GM18508 (cell line): ENCODE measurements at regions not wholly inside any gene's neighbourhood (a gene's known extent, or its start where the extent isn't known, plus 50 kb on each side); places are given as distances from the start of the nearest gene placed in this dataset.

Experiments
- ATAC-seq: cut with Tn5 transposase; IDR thresholded peaks from one replicate; pipeline ENCODE4 v1.9.1; 2021; ENCODE audit warnings: moderate number of reproducible peaks; ENCODE audit not compliant: insufficient read depth, unreplicated experiment

- no peak for ATAC-seq
Measured at GRCh38 chr5:29079771-29080170, 2041.4 kb upstream of the CDH9 start.

DNA sequence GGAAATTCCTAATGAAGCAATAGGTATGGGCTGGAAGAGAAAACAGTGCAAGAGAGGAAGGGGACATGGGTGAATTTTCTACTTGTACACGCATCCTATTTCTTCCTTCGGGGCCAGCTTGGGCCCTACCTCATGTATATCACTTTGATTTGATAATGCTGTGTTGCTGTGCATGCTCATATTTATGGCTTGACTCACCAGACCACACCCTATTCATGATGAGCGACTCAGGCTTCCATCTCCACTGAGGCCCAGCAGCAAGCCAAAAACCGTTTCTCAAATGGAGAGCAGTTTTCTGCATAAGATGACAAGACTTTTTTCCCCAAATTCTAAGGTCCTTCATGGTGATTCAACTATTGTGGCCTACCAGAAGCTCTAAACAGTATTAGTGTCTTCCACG, 2039.1 kb upstream of the CDH9 start:
- ATAC-seq, result no peak

DNA sequence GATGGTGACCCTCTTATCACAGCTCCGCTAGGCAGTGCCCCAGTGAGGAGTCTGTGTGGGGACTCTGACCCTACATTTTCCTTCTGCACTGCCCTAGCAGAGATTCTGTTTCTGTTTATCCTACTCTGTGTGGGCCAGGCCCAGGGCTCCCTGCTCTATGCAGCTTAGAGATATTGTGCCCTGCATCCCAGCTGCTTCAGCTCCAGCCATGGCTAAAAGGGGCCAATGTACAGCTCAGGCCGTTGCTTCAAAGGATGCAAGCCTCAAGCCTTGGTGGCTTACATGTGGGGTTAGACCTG, 2030.7 kb upstream of the CDH9 start:
- no peak for ATAC-seq

GRCh38 chr5:29061381-29061780, 2023.0 kb upstream of the CDH9 start:
- no peak for ATAC-seq

GRCh38 chr5:29054694-29055093, 2016.3 kb upstream of the CDH9 start:
- no peak for ATAC-seq

DNA sequence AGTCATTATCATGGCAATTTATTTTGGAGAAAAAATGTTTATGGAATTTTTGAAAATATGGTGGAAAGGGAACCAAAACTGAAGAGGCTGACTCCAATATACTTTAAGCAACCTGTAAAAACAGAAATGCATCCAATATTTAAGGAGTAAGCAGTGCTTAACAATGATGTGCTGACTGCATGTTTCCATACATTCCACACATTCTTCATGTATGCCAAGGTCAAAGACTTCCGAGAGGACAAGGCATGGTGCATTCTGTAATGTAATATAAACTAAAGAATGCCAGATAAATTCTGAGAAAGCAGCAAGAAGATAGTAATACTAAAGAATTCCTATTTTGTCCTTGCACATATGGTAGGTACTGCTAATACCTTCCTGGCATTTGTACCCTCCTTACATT, 2015.9 kb upstream of the CDH9 start:
- no peak for ATAC-seq

- no peak for ATAC-seq
Measured at GRCh38 chr5:29051509-29051908, 2013.1 kb upstream of the CDH9 start.

DNA sequence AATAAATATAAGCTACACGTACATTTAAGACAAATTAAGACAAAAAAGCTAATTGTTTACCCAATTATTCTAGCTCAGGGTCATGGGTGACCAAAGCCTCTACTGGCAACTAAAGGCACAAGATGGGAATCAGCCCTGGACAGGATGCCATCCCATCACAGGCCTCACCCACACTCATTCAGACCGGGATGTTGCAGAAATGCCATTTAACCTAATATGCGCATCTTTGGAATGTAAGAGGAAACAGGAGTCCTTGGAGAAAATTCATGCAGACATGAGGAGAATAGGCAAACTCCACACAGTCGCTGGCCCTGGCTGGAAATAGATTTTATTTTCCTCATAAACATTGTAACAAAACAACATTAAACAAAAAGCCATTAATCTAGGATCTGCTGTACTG, 2003.8 kb upstream of the CDH9 start:
- no peak for ATAC-seq

DNA sequence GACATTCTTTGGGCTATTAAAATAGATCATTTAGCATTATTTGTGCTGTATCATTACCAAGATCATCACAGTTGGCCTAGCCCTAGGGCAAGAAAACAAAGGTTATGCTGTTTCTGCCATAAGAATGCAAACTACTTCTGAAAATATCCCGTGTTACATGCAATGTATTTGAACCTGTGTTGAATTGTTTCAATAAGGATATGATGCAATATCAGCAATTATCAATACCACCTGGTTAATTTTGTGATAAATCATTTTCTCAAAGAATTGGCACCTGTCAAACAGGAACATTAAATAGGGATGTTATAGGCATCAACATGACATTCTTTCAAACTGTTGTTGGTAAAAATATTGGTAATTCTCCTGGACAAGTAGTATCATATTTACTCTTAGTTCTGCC, 2002.0 kb upstream of the CDH9 start:
- ATAC-seq, result no peak

DNA sequence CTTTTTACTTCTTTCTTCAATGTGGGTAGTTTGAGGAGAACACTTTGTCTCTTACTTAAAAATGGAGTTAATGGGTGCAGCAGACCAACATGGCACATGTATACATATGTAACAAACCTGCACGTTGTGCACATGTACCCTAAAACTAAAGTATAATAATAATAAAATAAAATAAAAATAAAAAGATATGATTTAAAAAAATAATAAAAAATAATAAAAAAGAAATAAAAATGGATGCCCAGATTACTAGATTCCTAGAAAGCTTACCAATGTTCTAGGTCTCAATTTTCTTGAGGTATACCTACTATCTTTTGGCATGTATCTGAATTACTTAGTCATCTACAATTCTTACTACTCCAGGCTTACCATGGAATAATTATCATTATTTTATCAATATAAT, 2001.6 kb upstream of the CDH9 start:
- no peak for ATAC-seq

- no peak for ATAC-seq
Measured at GRCh38 chr5:29037716-29038115, 1999.3 kb upstream of the CDH9 start.

GRCh38 chr5:29024052-29024451, 1985.7 kb upstream of the CDH9 start:
- no peak for ATAC-seq

- ATAC-seq, result no peak
Measured at GRCh38 chr5:29023541-29023940, 1985.2 kb upstream of the CDH9 start.

DNA sequence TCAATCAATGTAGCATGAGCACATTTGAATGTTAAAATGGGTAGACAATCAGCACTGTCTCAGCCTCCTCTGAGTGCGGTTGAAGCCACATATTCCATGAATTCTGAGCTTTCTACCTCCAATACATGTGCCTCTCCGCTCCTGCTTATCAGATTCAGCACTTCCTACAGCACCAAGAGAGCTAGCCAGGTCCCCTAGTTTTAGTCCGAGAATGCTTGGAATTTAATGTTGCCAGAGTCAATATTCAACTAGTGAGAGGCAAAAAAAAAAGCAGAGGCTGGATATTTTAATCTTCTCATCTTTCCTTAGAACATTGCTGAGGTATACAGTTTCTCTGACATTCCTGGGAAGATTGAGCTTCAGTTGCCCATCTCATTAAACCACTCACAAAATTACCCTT, 1979.1 kb upstream of the CDH9 start:
- no peak for ATAC-seq

- no peak for ATAC-seq
Measured at GRCh38 chr5:29016067-29016466, 1977.7 kb upstream of the CDH9 start.

DNA sequence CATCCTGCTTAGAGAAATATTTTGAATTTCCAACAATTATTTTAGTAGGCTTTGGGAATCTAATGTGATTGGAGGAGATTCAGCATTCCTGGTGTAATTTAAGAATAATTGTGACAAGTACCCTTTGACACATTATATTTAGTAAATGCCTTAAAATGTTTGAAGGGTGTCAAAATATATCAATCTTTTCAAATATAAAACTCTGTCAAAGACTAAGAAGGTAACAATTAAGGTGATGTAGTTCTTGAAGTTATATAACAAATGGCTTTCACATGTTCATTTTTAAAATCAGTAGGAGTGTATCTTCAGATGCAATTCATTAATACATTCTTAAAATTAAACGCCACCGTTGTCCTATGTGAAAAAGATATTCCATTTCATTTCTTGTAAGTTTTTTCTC, 1977.1 kb upstream of the CDH9 start:
- no peak for ATAC-seq

DNA sequence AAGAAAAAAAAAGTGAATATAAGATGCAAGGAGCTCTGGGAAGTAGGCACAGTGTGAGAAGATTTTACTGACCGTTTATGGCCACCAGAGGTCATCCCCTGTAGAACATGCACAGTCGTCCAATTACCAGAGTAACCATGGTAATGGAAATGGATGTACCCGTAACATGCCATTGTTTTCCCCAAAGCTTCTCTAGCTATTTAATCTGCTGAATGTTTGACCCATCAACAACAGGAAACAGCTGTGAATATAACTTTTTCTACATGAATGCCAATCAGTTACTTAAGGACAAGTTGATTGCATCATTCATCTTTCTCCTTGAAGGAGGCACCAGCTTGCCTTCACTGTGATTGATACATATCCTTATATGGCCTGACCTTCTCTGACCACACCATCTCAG, 1967.0 kb upstream of the CDH9 start:
- no peak for ATAC-seq

DNA sequence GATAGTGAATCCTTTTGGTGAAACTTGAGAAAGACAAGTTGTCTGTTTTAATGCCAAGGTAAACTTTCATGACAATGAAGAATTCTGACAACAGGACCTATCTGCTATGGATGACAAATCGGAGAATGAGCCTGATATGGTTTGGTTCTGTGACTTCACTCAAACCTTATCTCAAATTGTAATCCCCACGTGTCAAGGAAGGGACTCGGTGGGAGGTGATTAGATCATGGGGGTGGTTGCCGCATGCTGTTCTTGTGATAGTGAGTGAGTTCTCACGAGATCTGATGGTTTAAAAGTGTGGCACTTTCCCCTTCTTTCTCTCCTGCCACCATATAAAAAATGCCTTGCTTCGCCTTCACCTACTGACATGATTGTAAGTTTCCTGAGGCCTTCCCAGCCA, 1964.1 kb upstream of the CDH9 start:
- ATAC-seq, result no peak

DNA sequence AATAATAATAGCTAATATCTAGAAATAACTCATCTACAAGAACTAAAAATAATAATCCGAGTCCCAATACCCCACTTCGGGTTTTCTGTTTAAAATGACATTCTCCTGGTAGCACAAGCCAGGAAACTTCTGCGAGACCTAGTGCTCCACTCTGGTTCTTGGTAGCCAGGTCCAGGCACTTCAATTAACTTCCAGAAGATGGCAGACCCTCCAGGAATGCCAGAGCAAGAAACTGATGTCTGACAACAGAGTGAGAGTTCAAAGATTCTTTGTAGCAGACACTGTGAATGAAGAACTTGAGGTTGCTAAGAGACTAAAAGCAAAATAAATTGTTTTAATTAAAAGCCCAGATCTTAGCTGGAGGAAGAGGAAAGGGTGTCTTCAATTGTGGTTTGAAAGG, 1963.3 kb upstream of the CDH9 start:
- ATAC-seq, result no peak

DNA sequence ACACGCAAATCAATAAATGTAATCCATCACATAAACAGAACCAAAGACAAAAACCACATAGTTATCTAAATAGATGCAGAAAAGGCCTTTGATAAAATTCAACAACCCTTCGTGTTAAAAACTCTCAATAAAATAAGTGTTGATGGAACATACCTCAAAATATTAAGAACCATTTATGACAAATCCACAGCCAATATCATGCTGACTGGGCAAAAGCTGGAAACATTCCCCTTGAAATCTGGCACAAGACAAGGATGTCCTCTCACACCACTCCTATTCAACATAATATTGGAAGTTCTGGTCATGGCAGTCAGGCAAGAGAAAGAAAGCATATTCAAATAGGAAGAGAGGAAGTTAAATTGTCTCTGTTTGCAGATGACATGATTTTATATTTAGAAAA, 1946.3 kb upstream of the CDH9 start:
- ATAC-seq, result no peak

- ATAC-seq, result no peak
Measured at GRCh38 chr5:28975508-28975907, 1937.1 kb upstream of the CDH9 start.

DNA sequence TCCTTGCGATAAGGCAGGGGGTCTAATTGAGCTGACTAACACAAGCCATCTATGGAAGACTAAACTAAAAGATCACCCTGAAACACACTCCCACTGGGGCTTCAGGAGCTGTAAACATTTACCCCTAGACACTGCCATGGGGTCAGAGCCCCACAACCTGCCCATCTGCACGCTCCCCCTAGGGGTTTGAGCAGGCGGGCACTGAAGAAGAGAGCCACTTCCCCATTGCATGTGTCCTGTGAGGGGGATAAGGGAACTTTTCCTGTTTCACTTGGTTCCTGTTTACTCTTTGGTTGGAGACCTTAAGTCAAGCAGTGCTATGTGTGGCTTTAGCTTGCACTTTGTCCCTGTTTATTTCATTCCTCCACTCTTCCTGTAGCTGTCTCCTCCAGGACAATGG, 1929.5 kb upstream of the CDH9 start:
- no peak for ATAC-seq

GRCh38 chr5:28961816-28962215, 1923.4 kb upstream of the CDH9 start:
- no peak for ATAC-seq

DNA sequence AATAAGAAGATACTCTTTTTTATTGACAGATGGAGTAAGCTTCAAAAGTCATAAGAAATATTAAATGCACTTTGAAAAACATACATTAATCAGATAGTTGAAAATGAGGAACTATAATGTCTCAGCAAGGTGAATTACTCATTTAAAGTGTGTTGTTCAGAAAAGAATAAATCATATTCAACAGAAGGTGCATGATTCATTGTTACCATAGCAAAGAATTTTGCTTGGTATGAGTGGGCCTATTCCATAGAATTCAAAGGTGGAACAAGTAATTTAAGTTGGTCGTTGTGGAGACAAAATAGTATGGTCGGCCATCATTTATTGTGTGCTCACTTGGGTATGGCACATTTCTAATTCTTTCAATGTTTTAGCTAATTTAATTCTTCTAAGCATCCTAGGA, 1920.2 kb upstream of the CDH9 start:
- ATAC-seq, result no peak
